ENCODE measurements at regions not wholly inside any gene's neighbourhood (a gene's known extent, or its start where the extent isn't known, plus 50 kb on each side); places are given as distances from the start of the nearest gene placed in this dataset.

DNA sequence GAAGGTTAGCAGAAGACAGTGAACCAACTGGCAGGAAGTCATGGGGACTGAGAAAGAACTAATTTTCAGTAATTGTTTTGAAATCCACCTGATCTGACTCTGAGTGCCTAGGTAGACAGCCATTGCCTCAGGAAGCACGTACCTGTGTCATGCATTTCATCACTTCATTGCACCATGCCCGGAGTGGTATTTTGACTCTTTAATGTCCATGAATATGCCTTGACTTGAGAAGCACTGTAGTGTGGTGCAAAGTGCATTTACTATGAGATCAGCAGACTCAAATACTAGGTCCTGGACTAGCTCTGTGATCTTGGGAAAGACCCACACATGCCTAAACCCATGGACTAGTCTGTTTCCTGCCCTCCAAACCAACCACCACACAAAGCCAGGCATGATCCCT is 370.9 kb upstream of the MARCKS start:
- Histone ChIP-seq H3K27ac (ENCODE audit: low read depth in 1 of 2, low read length in 2 of 2) (no peak overlapping the region), H3K4me3 (ENCODE audit: low read depth in 1 of 3, low read length in 3 of 3) (no peak overlapping the region), H3K9me3 (ENCODE audit: control insufficient read depth in 4 of 4, low read length in 3 of 4) (no peaks in the 10 kb centered on the region), H3K9ac (ENCODE audit: low read depth in 1 of 2, low read length in 2 of 2) (no peak overlapping the region), H3K4me1 (ENCODE audit: control insufficient read depth in 4 of 4, insufficient read depth in 4 of 4, low read length in 3 of 4) (peaks cover 0 to 8% (median 3%) of the 10 kb centered on the region in 4 donors), H3K36me3 (ENCODE audit: control insufficient read depth in 4 of 4, insufficient read depth in 3 of 4, low read depth in 1 of 4, low read length in 3 of 4) (no peaks in the 10 kb centered on the region), H3K27me3 (ENCODE audit: control insufficient read depth in 4 of 4, insufficient read depth in 4 of 4, low read length in 3 of 4) (no peaks in the 10 kb centered on the region)
- no peak for DNase-seq (ENCODE audit: low spot score)
- no peak for TF ChIP-seq TAF1 (conservative IDR thresholded peaks at IDR 0.05)
- TF ChIP-seq NR2F2 (IDR thresholded peaks at IDR 0.05), result no peak
- no peak for TF ChIP-seq HNF4G (IDR thresholded peaks at IDR 0.05)
- TF ChIP-seq RAD21 (IDR thresholded peaks at IDR 0.05), result no peak
- no peak for TF ChIP-seq FOXA1 (IDR thresholded peaks at IDR 0.05)
- TF ChIP-seq, protein P1, sequence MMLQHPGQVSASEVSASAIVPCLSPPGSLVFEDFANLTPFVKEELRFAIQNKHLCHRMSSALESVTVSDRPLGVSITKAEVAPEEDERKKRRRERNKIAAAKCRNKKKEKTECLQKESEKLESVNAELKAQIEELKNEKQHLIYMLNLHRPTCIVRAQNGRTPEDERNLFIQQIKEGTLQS (IDR thresholded peaks at IDR 0.05), result no peak
- TF ChIP-seq, protein P2, sequence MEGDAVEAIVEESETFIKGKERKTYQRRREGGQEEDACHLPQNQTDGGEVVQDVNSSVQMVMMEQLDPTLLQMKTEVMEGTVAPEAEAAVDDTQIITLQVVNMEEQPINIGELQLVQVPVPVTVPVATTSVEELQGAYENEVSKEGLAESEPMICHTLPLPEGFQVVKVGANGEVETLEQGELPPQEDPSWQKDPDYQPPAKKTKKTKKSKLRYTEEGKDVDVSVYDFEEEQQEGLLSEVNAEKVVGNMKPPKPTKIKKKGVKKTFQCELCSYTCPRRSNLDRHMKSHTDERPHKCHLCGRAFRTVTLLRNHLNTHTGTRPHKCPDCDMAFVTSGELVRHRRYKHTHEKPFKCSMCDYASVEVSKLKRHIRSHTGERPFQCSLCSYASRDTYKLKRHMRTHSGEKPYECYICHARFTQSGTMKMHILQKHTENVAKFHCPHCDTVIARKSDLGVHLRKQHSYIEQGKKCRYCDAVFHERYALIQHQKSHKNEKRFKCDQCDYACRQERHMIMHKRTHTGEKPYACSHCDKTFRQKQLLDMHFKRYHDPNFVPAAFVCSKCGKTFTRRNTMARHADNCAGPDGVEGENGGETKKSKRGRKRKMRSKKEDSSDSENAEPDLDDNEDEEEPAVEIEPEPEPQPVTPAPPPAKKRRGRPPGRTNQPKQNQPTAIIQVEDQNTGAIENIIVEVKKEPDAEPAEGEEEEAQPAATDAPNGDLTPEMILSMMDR (IDR thresholded peaks at IDR 0.05; ENCODE audit: low read depth, low read length, missing input control), result no peak
- TF ChIP-seq, protein P3, sequence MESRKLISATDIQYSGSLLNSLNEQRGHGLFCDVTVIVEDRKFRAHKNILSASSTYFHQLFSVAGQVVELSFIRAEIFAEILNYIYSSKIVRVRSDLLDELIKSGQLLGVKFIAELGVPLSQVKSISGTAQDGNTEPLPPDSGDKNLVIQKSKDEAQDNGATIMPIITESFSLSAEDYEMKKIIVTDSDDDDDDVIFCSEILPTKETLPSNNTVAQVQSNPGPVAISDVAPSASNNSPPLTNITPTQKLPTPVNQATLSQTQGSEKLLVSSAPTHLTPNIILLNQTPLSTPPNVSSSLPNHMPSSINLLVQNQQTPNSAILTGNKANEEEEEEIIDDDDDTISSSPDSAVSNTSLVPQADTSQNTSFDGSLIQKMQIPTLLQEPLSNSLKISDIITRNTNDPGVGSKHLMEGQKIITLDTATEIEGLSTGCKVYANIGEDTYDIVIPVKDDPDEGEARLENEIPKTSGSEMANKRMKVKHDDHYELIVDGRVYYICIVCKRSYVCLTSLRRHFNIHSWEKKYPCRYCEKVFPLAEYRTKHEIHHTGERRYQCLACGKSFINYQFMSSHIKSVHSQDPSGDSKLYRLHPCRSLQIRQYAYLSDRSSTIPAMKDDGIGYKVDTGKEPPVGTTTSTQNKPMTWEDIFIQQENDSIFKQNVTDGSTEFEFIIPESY (IDR thresholded peaks at IDR 0.05), result no peak
- no peak for TF ChIP-seq HNF4A (conservative IDR thresholded peaks at IDR 0.05)
- no peak for TF ChIP-seq JUND (IDR thresholded peaks at IDR 0.05)
- TF ChIP-seq EGR1 (IDR thresholded peaks at IDR 0.05; ENCODE audit: low read depth in 2 of 2), result no peak
- TF ChIP-seq GABPA (IDR thresholded peaks at IDR 0.05 in 1 of 2, conservative IDR thresholded peaks at IDR 0.05 in 1 of 2), result no peak
- TF ChIP-seq, protein P4, sequence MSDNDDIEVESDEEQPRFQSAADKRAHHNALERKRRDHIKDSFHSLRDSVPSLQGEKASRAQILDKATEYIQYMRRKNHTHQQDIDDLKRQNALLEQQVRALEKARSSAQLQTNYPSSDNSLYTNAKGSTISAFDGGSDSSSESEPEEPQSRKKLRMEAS (IDR thresholded peaks at IDR 0.05), result no peak
- WGBS, result 36% methylated on average over 2 of the region's 2 CpGs

DNA sequence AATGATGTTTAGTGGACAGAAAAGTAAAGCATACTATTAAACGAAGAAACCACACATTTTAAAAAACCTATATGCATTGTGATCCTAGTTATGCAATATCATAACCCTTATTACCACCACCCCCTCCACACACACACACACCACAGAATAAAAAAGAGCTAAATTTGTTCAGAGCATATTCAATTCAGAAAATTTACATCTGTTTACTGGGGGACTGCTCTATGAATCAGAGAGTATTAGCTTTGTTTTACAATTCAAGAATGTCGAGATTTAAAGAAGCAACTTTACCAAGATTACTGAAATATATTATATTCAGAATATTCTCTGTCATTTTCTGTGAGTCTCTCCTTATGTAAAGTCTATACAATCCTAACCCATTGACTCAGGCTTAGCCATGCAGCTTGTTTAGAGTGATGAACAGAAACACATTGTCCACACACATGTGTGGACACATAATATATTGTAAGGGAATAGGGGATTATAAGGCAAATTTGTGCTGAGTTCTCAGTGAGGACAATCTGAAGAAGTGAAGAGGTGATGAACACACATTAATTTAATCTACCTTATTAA is 369.6 kb upstream of the MARCKS start:
- 89% methylated on average over 2 of the region's 2 CpGs for WGBS
- TF ChIP-seq HNF4A (conservative IDR thresholded peaks at IDR 0.05), result no peak
- TF ChIP-seq SP1 (IDR thresholded peaks at IDR 0.05), result no peak
- TF ChIP-seq, protein P1 (IDR thresholded peaks at IDR 0.05), result no peak
- H3K4me1 ChIP-seq (ENCODE audit: control insufficient read depth in 4 of 4, insufficient read depth in 4 of 4, low read length in 3 of 4), result peaks cover 0 to 8% (median 3%) of the 10 kb centered on the region in 4 donors
- no peaks in the 10 kb centered on the region for H3K9me3 ChIP-seq (ENCODE audit: control insufficient read depth in 4 of 4, low read length in 3 of 4)
- DNase-seq (ENCODE audit: low spot score), result no peak
- H3K27ac ChIP-seq (ENCODE audit: low read depth in 1 of 2, low read length in 2 of 2), result no peak overlapping the region
- H3K9ac ChIP-seq (ENCODE audit: low read depth in 1 of 2, low read length in 2 of 2), result no peak overlapping the region
- H3K27me3 ChIP-seq (ENCODE audit: control insufficient read depth in 4 of 4, insufficient read depth in 4 of 4, low read length in 3 of 4), result no peaks in the 10 kb centered on the region
- H3K4me3 ChIP-seq (ENCODE audit: low read depth in 1 of 3, low read length in 3 of 3), result no peak overlapping the region
- H3K36me3 ChIP-seq (ENCODE audit: control insufficient read depth in 4 of 4, insufficient read depth in 3 of 4, low read depth in 1 of 4, low read length in 3 of 4), result no peaks in the 10 kb centered on the region

DNA sequence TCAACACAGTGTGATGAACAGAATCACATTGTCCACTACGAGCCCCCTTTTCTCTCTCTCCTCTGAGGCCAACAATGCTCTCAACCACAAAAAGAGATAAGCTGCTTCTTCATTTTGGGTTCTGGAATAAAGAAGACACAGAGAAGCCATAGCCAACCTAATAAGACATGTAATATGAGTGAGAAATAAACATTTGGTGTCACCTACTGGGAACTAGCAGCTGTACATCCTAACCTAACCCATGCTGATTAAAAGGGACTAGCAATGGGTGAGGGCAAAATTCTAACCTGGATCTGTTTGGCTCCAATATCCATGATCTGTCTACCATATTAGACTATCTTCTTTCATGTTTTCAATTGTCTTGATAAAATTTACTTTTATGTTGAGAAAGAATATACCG is 369.1 kb upstream of the MARCKS start:
- no peaks in the 10 kb centered on the region for H3K27me3 ChIP-seq (ENCODE audit: control insufficient read depth in 4 of 4, insufficient read depth in 4 of 4, low read length in 3 of 4)
- no peaks in the 10 kb centered on the region for H3K36me3 ChIP-seq (ENCODE audit: control insufficient read depth in 4 of 4, insufficient read depth in 3 of 4, low read depth in 1 of 4, low read length in 3 of 4)
- H3K4me3 ChIP-seq (ENCODE audit: low read depth in 1 of 3, low read length in 3 of 3), result no peak overlapping the region
- H3K4me1 ChIP-seq (ENCODE audit: control insufficient read depth in 4 of 4, insufficient read depth in 4 of 4, low read length in 3 of 4), result peaks cover 0 to 8% (median 3%) of the 10 kb centered on the region in 4 donors
- H3K9me3 ChIP-seq (ENCODE audit: control insufficient read depth in 4 of 4, low read length in 3 of 4), result no peaks in the 10 kb centered on the region
- peak in 1 of 2 donors; percentile 6 for TF ChIP-seq RAD21 (IDR thresholded peaks at IDR 0.05)
- TF ChIP-seq, protein P1 (IDR thresholded peaks at IDR 0.05), result no peak
- DNase-seq (ENCODE audit: low spot score), result no peak
- 93% methylated on average over 2 of the region's 2 CpGs for WGBS
- no peak overlapping the region for H3K27ac ChIP-seq (ENCODE audit: low read depth in 1 of 2, low read length in 2 of 2)
- no peak overlapping the region for H3K9ac ChIP-seq (ENCODE audit: low read depth in 1 of 2, low read length in 2 of 2)
